Neural progenitor cell (in vitro differentiated cells): ENCODE measurements at regions not wholly inside any gene's neighbourhood (a gene's known extent, or its start where the extent isn't known, plus 50 kb on each side); places are given as distances from the start of the nearest gene placed in this dataset.

Source experiments
- CTCF ChIP-seq: fragments of 200-600 bp; sonication (generic); IDR thresholded peaks from 2 replicates; pipeline ENCODE4 v1.5.1; 2017; ENCODE audit warnings: antibody characterized with exemption, mild to moderate bottlenecking
- EZH2 ChIP-seq: fragments of 200-600 bp; sonication (generic); IDR thresholded peaks from 2 replicates; pipeline ENCODE4 v1.6.1; 2017; ENCODE audit warnings: antibody characterized with exemption, mild to moderate bottlenecking, moderate library complexity
- EZH2phosphoT487 ChIP-seq: fragments of 200-600 bp; sonication (generic); IDR thresholded peaks from 2 replicates; pipeline ENCODE4 v1.6.1; 2017; ENCODE audit warnings: antibody characterized with exemption

DNA sequence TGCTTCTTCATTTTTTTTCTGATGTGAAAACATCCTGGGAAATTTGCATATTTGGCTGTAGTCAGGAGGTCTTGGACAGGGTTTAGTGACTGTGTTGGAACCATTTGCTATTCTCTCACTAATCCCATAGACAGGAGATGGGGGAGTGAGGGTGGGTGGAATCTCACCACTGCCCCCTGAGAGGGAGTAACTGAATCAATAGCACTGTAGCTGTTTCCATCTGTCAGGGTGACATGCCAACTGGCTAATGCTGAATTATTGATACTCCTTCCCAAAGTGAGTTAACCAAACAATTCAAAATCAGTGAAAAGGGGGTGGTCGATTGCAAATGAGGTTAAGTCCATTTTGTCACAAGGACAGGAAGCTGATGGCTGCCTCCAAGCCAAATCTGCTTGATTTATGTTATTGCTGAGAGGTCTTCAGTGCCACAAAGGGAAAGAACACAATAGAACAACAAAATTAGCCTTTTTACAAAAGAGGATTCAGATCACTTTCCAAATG lies 55.1 kb upstream of the B3GAT2 start:
- TF ChIP-seq CTCF: no peak
- no peak for TF ChIP-seq EZH2
- no peak for TF ChIP-seq EZH2phosphoT487
